ENCODE measurements at regions not wholly inside any gene's neighbourhood (a gene's known extent, or its start where the extent isn't known, plus 50 kb on each side); places are given as distances from the start of the nearest gene placed in this dataset.

DNA sequence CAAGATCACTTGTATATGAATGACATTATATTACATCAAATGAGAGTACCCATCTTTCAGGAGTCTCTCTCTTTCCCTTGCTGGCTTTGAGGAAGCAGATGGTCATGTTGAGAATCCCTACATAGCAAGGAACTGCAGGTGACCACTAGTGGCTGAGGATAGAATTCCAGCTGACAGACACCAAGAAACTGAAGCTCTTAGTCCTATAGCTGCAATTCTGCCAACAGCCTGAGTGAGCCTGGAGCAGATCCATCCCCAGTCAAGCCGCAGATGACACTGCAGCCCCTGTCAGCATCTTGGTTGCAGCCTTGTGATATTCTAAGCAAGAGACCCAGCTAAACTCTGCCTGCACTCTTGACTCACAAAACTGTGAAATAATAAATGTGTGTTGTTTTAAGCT, 531.5 kb downstream of the CSNK1G3 start:
- TF ChIP-seq EZH2 (IDR thresholded peaks at IDR 0.05) (no peak), RAD21 (IDR thresholded peaks at IDR 0.05; ENCODE audit: low read depth) (no peak; the same call in 1 of the 2 replicates), CBX3 (IDR thresholded peaks at IDR 0.05; ENCODE audit: low read depth) (no peak), TCF7L2 (IDR thresholded peaks at IDR 0.05; ENCODE audit: borderline replicate concordance, extremely low read depth, insufficient read depth, insufficient read length) (no peak), CEBPB (IDR thresholded peaks at IDR 0.05; ENCODE audit: low read depth) (no peak), YY1 (IDR thresholded peaks at IDR 0.05; ENCODE audit: extremely low read depth, insufficient replicate concordance, low read depth, low read length) (no peak)
- TF ChIP-seq, protein P1, sequence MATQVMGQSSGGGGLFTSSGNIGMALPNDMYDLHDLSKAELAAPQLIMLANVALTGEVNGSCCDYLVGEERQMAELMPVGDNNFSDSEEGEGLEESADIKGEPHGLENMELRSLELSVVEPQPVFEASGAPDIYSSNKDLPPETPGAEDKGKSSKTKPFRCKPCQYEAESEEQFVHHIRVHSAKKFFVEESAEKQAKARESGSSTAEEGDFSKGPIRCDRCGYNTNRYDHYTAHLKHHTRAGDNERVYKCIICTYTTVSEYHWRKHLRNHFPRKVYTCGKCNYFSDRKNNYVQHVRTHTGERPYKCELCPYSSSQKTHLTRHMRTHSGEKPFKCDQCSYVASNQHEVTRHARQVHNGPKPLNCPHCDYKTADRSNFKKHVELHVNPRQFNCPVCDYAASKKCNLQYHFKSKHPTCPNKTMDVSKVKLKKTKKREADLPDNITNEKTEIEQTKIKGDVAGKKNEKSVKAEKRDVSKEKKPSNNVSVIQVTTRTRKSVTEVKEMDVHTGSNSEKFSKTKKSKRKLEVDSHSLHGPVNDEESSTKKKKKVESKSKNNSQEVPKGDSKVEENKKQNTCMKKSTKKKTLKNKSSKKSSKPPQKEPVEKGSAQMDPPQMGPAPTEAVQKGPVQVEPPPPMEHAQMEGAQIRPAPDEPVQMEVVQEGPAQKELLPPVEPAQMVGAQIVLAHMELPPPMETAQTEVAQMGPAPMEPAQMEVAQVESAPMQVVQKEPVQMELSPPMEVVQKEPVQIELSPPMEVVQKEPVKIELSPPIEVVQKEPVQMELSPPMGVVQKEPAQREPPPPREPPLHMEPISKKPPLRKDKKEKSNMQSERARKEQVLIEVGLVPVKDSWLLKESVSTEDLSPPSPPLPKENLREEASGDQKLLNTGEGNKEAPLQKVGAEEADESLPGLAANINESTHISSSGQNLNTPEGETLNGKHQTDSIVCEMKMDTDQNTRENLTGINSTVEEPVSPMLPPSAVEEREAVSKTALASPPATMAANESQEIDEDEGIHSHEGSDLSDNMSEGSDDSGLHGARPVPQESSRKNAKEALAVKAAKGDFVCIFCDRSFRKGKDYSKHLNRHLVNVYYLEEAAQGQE (IDR thresholded peaks at IDR 0.05; ENCODE audit: low read depth) = no peak
- TF ChIP-seq, protein P2, sequence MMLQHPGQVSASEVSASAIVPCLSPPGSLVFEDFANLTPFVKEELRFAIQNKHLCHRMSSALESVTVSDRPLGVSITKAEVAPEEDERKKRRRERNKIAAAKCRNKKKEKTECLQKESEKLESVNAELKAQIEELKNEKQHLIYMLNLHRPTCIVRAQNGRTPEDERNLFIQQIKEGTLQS (IDR thresholded peaks at IDR 0.05) = no peak
- TF ChIP-seq, protein P3, sequence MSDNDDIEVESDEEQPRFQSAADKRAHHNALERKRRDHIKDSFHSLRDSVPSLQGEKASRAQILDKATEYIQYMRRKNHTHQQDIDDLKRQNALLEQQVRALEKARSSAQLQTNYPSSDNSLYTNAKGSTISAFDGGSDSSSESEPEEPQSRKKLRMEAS (IDR thresholded peaks at IDR 0.05) = no peak

All from HCT116 (cell line).